GM19099 (cell line): ENCODE measurements at regions not wholly inside any gene's neighbourhood (a gene's known extent, or its start where the extent isn't known, plus 50 kb on each side); places are given as distances from the start of the nearest gene placed in this dataset.

Experiments used
- POLR2A ChIP-seq: IDR thresholded peaks from 3 replicates; pipeline ENCODE4 v1.6.1; 2011; ENCODE audit warnings: low read depth; ENCODE audit not compliant: insufficient read length; ENCODE audit errors: extremely low read depth

GRCh38 chr12:27133022-27133590 lies 50.7 kb upstream of the C12orf71 start:
- no peak for TF ChIP-seq POLR2A

- no peak for TF ChIP-seq POLR2A
Observed at GRCh38 chr12:27140478-27140969, 58.1 kb upstream of the C12orf71 start.

GRCh38 chr12:27142101-27142721 lies 59.8 kb upstream of the C12orf71 start:
- no peak for TF ChIP-seq POLR2A

- no peak for TF ChIP-seq POLR2A
Observed at GRCh38 chr12:27143256-27144069, 61.1 kb upstream of the C12orf71 start.

- no peak for TF ChIP-seq POLR2A
Observed at GRCh38 chr12:27148373-27148772, 66.0 kb upstream of the C12orf71 start.

GRCh38 chr12:27148791-27149190 lies 66.4 kb upstream of the C12orf71 start:
- TF ChIP-seq POLR2A = no peak

- TF ChIP-seq POLR2A = no peak
Observed at GRCh38 chr12:27151479-27151878, 69.1 kb upstream of the C12orf71 start.

GRCh38 chr12:27158297-27158696 lies 75.9 kb upstream of the C12orf71 start:
- TF ChIP-seq POLR2A = no peak

GRCh38 chr12:27161458-27162228 lies 79.3 kb upstream of the C12orf71 start:
- TF ChIP-seq POLR2A = no peak

- no peak for TF ChIP-seq POLR2A
Observed at GRCh38 chr12:27162229-27162537, 79.8 kb upstream of the C12orf71 start.

GRCh38 chr12:27163048-27163715 lies 80.8 kb upstream of the C12orf71 start:
- no peak for TF ChIP-seq POLR2A

- TF ChIP-seq POLR2A = no peak
Observed at GRCh38 chr12:27163894-27164293, 80.2 kb upstream of the STK38L start.

GRCh38 chr12:27164330-27165040 lies 79.6 kb upstream of the STK38L start:
- TF ChIP-seq POLR2A = no peak

- no peak for TF ChIP-seq POLR2A
Observed at GRCh38 chr12:27176765-27177164, 67.3 kb upstream of the STK38L start.
